ENCODE measurements at regions not wholly inside any gene's neighbourhood (a gene's known extent, or its start where the extent isn't known, plus 50 kb on each side); places are given as distances from the start of the nearest gene placed in this dataset.

- Histone ChIP-seq H3K9ac (ENCODE audit: low read depth in 1 of 3, low read length in 3 of 3) (no peak overlapping the region), H3K36me3 (ENCODE audit: control insufficient read depth in 3 of 3, insufficient read depth in 3 of 3, low read length in 3 of 3) (no peaks in the 10 kb centered on the region), H3K27ac (ENCODE audit: low read depth, low read length) (no peak overlapping the region), H3K4me1 (ENCODE audit: control insufficient read depth in 3 of 3, insufficient read depth in 3 of 3, low read length in 3 of 3) (no peaks in the 10 kb centered on the region), H3K27me3 (ENCODE audit: control insufficient read depth in 3 of 3, insufficient read depth in 3 of 3, low read length in 3 of 3) (peaks cover 0 to 5% (median 3%) of the 10 kb centered on the region in 3 donors), H3K4me3 (ENCODE audit: low read length in 3 of 3) (no peak overlapping the region), H3K9me3 (ENCODE audit: control insufficient read depth in 3 of 3, low read length in 3 of 3) (no peaks in the 10 kb centered on the region)
Observed at GRCh38 chr5:174281089-174281760, 235.7 kb downstream of the NSG2 start.

GRCh38 chr5:174281855-174282254 is 236.3 kb downstream of the NSG2 start:
- Histone ChIP-seq H3K4me1 (ENCODE audit: control insufficient read depth in 3 of 3, insufficient read depth in 3 of 3, low read length in 3 of 3) (no peaks in the 10 kb centered on the region), H3K36me3 (ENCODE audit: control insufficient read depth in 3 of 3, insufficient read depth in 3 of 3, low read length in 3 of 3) (no peaks in the 10 kb centered on the region), H3K27ac (ENCODE audit: low read depth, low read length) (no peak overlapping the region), H3K27me3 (ENCODE audit: control insufficient read depth in 3 of 3, insufficient read depth in 3 of 3, low read length in 3 of 3) (peaks cover 0 to 5% (median 3%) of the 10 kb centered on the region in 3 donors), H3K9ac (ENCODE audit: low read depth in 1 of 3, low read length in 3 of 3) (no peak overlapping the region), H3K9me3 (ENCODE audit: control insufficient read depth in 3 of 3, low read length in 3 of 3) (no peaks in the 10 kb centered on the region), H3K4me3 (ENCODE audit: low read length in 3 of 3) (no peak overlapping the region)

GRCh38 chr5:174282391-174282790 is 236.9 kb downstream of the NSG2 start:
- no peaks in the 10 kb centered on the region for H3K4me1 ChIP-seq (ENCODE audit: control insufficient read depth in 3 of 3, insufficient read depth in 3 of 3, low read length in 3 of 3)
- no peaks in the 10 kb centered on the region for H3K9me3 ChIP-seq (ENCODE audit: control insufficient read depth in 3 of 3, low read length in 3 of 3)
- H3K36me3 ChIP-seq (ENCODE audit: control insufficient read depth in 3 of 3, insufficient read depth in 3 of 3, low read length in 3 of 3): no peaks in the 10 kb centered on the region
- no peak overlapping the region for H3K27ac ChIP-seq (ENCODE audit: low read depth, low read length)
- no peak overlapping the region for H3K4me3 ChIP-seq (ENCODE audit: low read length in 3 of 3)
- H3K27me3 ChIP-seq (ENCODE audit: control insufficient read depth in 3 of 3, insufficient read depth in 3 of 3, low read length in 3 of 3): peaks cover 0 to 5% (median 3%) of the 10 kb centered on the region in 3 donors
- H3K9ac ChIP-seq (ENCODE audit: low read depth in 1 of 3, low read length in 3 of 3): no peak overlapping the region

- Histone ChIP-seq H3K9ac (ENCODE audit: low read depth in 1 of 3, low read length in 3 of 3) (no peak overlapping the region), H3K36me3 (ENCODE audit: control insufficient read depth in 3 of 3, insufficient read depth in 3 of 3, low read length in 3 of 3) (no peaks in the 10 kb centered on the region), H3K4me1 (ENCODE audit: control insufficient read depth in 3 of 3, insufficient read depth in 3 of 3, low read length in 3 of 3) (no peaks in the 10 kb centered on the region), H3K4me3 (ENCODE audit: low read length in 3 of 3) (no peak overlapping the region), H3K27ac (ENCODE audit: low read depth, low read length) (no peak overlapping the region), H3K27me3 (ENCODE audit: control insufficient read depth in 3 of 3, insufficient read depth in 3 of 3, low read length in 3 of 3) (peaks cover 0 to 5% (median 3%) of the 10 kb centered on the region in 3 donors), H3K9me3 (ENCODE audit: control insufficient read depth in 3 of 3, low read length in 3 of 3) (no peaks in the 10 kb centered on the region)
Observed at GRCh38 chr5:174283211-174284005, 237.9 kb downstream of the NSG2 start.

GRCh38 chr5:174284873-174285272 is 239.4 kb downstream of the NSG2 start:
- peaks cover 0 to 5% (median 3%) of the 10 kb centered on the region in 3 donors for H3K27me3 ChIP-seq (ENCODE audit: control insufficient read depth in 3 of 3, insufficient read depth in 3 of 3, low read length in 3 of 3)

GRCh38 chr5:174287761-174288160 is 242.3 kb downstream of the NSG2 start:
- Histone ChIP-seq H3K4me3 (ENCODE audit: low read length in 3 of 3) (no peak overlapping the region), H3K4me1 (ENCODE audit: control insufficient read depth in 3 of 3, insufficient read depth in 3 of 3, low read length in 3 of 3) (no peaks in the 10 kb centered on the region), H3K27me3 (ENCODE audit: control insufficient read depth in 3 of 3, insufficient read depth in 3 of 3, low read length in 3 of 3) (peaks cover 0 to 8% (median 0%) of the 10 kb centered on the region in 3 donors), H3K27ac (ENCODE audit: low read depth, low read length) (no peak overlapping the region), H3K9me3 (ENCODE audit: control insufficient read depth in 3 of 3, low read length in 3 of 3) (peaks cover 0 to 4% (median 4%) of the 10 kb centered on the region in 3 donors), H3K36me3 (ENCODE audit: control insufficient read depth in 3 of 3, insufficient read depth in 3 of 3, low read length in 3 of 3) (no peaks in the 10 kb centered on the region), H3K9ac (ENCODE audit: low read depth in 1 of 3, low read length in 3 of 3) (no peak overlapping the region)

More at GRCh38 chr5:174284873-174285272, 239.4 kb downstream of the NSG2 start:
- Histone ChIP-seq H3K4me1 (ENCODE audit: control insufficient read depth in 3 of 3, insufficient read depth in 3 of 3, low read length in 3 of 3) (no peaks in the 10 kb centered on the region), H3K4me3 (ENCODE audit: low read length in 3 of 3) (no peak overlapping the region), H3K9me3 (ENCODE audit: control insufficient read depth in 3 of 3, low read length in 3 of 3) (no peaks in the 10 kb centered on the region), H3K9ac (ENCODE audit: low read depth in 1 of 3, low read length in 3 of 3) (no peak overlapping the region), H3K27ac (ENCODE audit: low read depth, low read length) (no peak overlapping the region), H3K36me3 (ENCODE audit: control insufficient read depth in 3 of 3, insufficient read depth in 3 of 3, low read length in 3 of 3) (no peaks in the 10 kb centered on the region)

- H3K9me3 ChIP-seq (ENCODE audit: control insufficient read depth in 3 of 3, low read length in 3 of 3): peaks cover 0 to 4% (median 4%) of the 10 kb centered on the region in 3 donors
- no peak overlapping the region for H3K4me3 ChIP-seq (ENCODE audit: low read length in 3 of 3)
- H3K36me3 ChIP-seq (ENCODE audit: control insufficient read depth in 3 of 3, insufficient read depth in 3 of 3, low read length in 3 of 3): no peaks in the 10 kb centered on the region
- H3K9ac ChIP-seq (ENCODE audit: low read depth in 1 of 3, low read length in 3 of 3): no peak overlapping the region
- H3K27me3 ChIP-seq (ENCODE audit: control insufficient read depth in 3 of 3, insufficient read depth in 3 of 3, low read length in 3 of 3): peaks cover 0 to 8% (median 0%) of the 10 kb centered on the region in 3 donors
- H3K4me1 ChIP-seq (ENCODE audit: control insufficient read depth in 3 of 3, insufficient read depth in 3 of 3, low read length in 3 of 3): no peaks in the 10 kb centered on the region
- H3K27ac ChIP-seq (ENCODE audit: low read depth, low read length): no peak overlapping the region
Observed at GRCh38 chr5:174288439-174288838, 242.9 kb downstream of the NSG2 start.

GRCh38 chr5:174291162-174291561 is 245.7 kb downstream of the NSG2 start:
- peaks cover 0 to 9% (median 5%) of the 10 kb centered on the region in 3 donors for H3K4me1 ChIP-seq (ENCODE audit: control insufficient read depth in 3 of 3, insufficient read depth in 3 of 3, low read length in 3 of 3)
- no peak overlapping the region for H3K27ac ChIP-seq (ENCODE audit: low read depth, low read length)
- H3K36me3 ChIP-seq (ENCODE audit: control insufficient read depth in 3 of 3, insufficient read depth in 3 of 3, low read length in 3 of 3): no peaks in the 10 kb centered on the region
- no peak overlapping the region for H3K9ac ChIP-seq (ENCODE audit: low read depth in 1 of 3, low read length in 3 of 3)
- H3K9me3 ChIP-seq (ENCODE audit: control insufficient read depth in 3 of 3, low read length in 3 of 3): peaks cover 0 to 4% (median 4%) of the 10 kb centered on the region in 3 donors
- H3K27me3 ChIP-seq (ENCODE audit: control insufficient read depth in 3 of 3, insufficient read depth in 3 of 3, low read length in 3 of 3): peaks cover 0 to 3% (median 0%) of the 10 kb centered on the region in 3 donors
- H3K4me3 ChIP-seq (ENCODE audit: low read length in 3 of 3): no peak overlapping the region

GRCh38 chr5:174292348-174292747 is 246.8 kb downstream of the NSG2 start:
- H3K27me3 ChIP-seq (ENCODE audit: control insufficient read depth in 3 of 3, insufficient read depth in 3 of 3, low read length in 3 of 3): peaks cover 0 to 3% (median 0%) of the 10 kb centered on the region in 3 donors
- peaks cover 0 to 12% (median 8%) of the 10 kb centered on the region in 3 donors for H3K4me1 ChIP-seq (ENCODE audit: control insufficient read depth in 3 of 3, insufficient read depth in 3 of 3, low read length in 3 of 3)
- no peaks in the 10 kb centered on the region for H3K36me3 ChIP-seq (ENCODE audit: control insufficient read depth in 3 of 3, insufficient read depth in 3 of 3, low read length in 3 of 3)
- H3K9me3 ChIP-seq (ENCODE audit: control insufficient read depth in 3 of 3, low read length in 3 of 3): peaks cover 0 to 4% (median 4%) of the 10 kb centered on the region in 3 donors
- H3K4me3 ChIP-seq (ENCODE audit: low read length in 3 of 3): no peak overlapping the region
- H3K27ac ChIP-seq (ENCODE audit: low read depth, low read length): no peak overlapping the region
- no peak overlapping the region for H3K9ac ChIP-seq (ENCODE audit: low read depth in 1 of 3, low read length in 3 of 3)

GRCh38 chr5:174293006-174293405 is 247.5 kb downstream of the NSG2 start:
- peaks cover 0 to 12% (median 8%) of the 10 kb centered on the region in 3 donors for H3K4me1 ChIP-seq (ENCODE audit: control insufficient read depth in 3 of 3, insufficient read depth in 3 of 3, low read length in 3 of 3)
- H3K27me3 ChIP-seq (ENCODE audit: control insufficient read depth in 3 of 3, insufficient read depth in 3 of 3, low read length in 3 of 3): peaks cover 0 to 3% (median 0%) of the 10 kb centered on the region in 3 donors
- H3K9ac ChIP-seq (ENCODE audit: low read depth in 1 of 3, low read length in 3 of 3): no peak overlapping the region
- H3K9me3 ChIP-seq (ENCODE audit: control insufficient read depth in 3 of 3, low read length in 3 of 3): peaks cover 0 to 4% (median 4%) of the 10 kb centered on the region in 3 donors
- H3K36me3 ChIP-seq (ENCODE audit: control insufficient read depth in 3 of 3, insufficient read depth in 3 of 3, low read length in 3 of 3): no peaks in the 10 kb centered on the region
- no peak overlapping the region for H3K4me3 ChIP-seq (ENCODE audit: low read length in 3 of 3)
- no peak overlapping the region for H3K27ac ChIP-seq (ENCODE audit: low read depth, low read length)
